ENCODE measurements at regions not wholly inside any gene's neighbourhood (a gene's known extent, or its start where the extent isn't known, plus 50 kb on each side); places are given as distances from the start of the nearest gene placed in this dataset.

- no peak for TF ChIP-seq CTCF (IDR thresholded peaks at IDR 0.05; ENCODE audit: low read length)
- no peak for TF ChIP-seq EZH2 (optimal IDR thresholded peaks at IDR 0.05; ENCODE audit: low read depth, low read length)
- TF ChIP-seq EZH2phosphoT487 (IDR thresholded peaks at IDR 0.05; ENCODE audit: low read length), result no peak
Measured at GRCh38 chr6:15014958-15015357, 230.9 kb upstream of the JARID2 start.

Data from MM.1S (cell line).